Suppressor macrophage treated with lipopolysaccharide for 1 hour (primary cell): ENCODE measurements at regions not wholly inside any gene's neighbourhood (a gene's known extent, or its start where the extent isn't known, plus 50 kb on each side); places are given as distances from the start of the nearest gene placed in this dataset.
A peak's percentile ranks its signal among the peaks of the same experiment; 100 is the strongest.

ENCODE experiments used
- DNase-seq, 3 donors: peaks; one replicate each; pipeline ENCODE4 v3.0.0-alpha.2; 2020 to 2022

- no peak for DNase-seq
These were observed 138.0 kb upstream of the CPNE8 start for GRCh38 chr12:39043424-39043822.

- no peak for DNase-seq
These were observed 134.9 kb upstream of the CPNE8 start for GRCh38 chr12:39040275-39040674.

- DNase-seq = no peak
These were observed 131.7 kb upstream of the CPNE8 start for GRCh38 chr12:39037115-39037514.

- no peak for DNase-seq
These were observed 130.7 kb upstream of the CPNE8 start for GRCh38 chr12:39036105-39036504.

- DNase-seq = peak in 1 of 3 donors; percentile 4
These were observed 128.4 kb upstream of the CPNE8 start for GRCh38 chr12:39033782-39034181.

- no peak for DNase-seq
These were observed 127.1 kb upstream of the CPNE8 start for GRCh38 chr12:39032448-39032847.

- no peak for DNase-seq
These were observed 126.6 kb upstream of the CPNE8 start for GRCh38 chr12:39032034-39032433.

GRCh38 chr12:39028382-39028781 is 123.0 kb upstream of the CPNE8 start:
- no peak for DNase-seq

- DNase-seq = no peak
These were observed 107.5 kb upstream of the CPNE8 start for GRCh38 chr12:39012870-39013269.

GRCh38 chr12:39011166-39011565 is 105.8 kb upstream of the CPNE8 start:
- no peak for DNase-seq

- no peak for DNase-seq
These were observed 105.0 kb upstream of the CPNE8 start for GRCh38 chr12:39010406-39010805.

- DNase-seq = no peak
These were observed 102.2 kb upstream of the CPNE8 start for GRCh38 chr12:39007619-39008018.

- no peak for DNase-seq
These were observed 100.9 kb upstream of the CPNE8 start for GRCh38 chr12:39006286-39006685.

- no peak for DNase-seq
These were observed 100.3 kb upstream of the CPNE8 start for GRCh38 chr12:39005671-39006070.

GRCh38 chr12:39003541-39004155 is 98.3 kb upstream of the CPNE8 start:
- no peak for DNase-seq

- no peak for DNase-seq
These were observed 95.0 kb upstream of the CPNE8 start for GRCh38 chr12:39000370-39000769.

- no peak for DNase-seq
These were observed 93.6 kb upstream of the CPNE8 start for GRCh38 chr12:38998887-38999482.

GRCh38 chr12:38995249-38995648 is 89.9 kb upstream of the CPNE8 start:
- no peak for DNase-seq

GRCh38 chr12:38985961-38986360 is 80.6 kb upstream of the CPNE8 start:
- no peak for DNase-seq

GRCh38 chr12:38984388-38984787 is 79.0 kb upstream of the CPNE8 start:
- DNase-seq = no peak

GRCh38 chr12:38983117-38983571 is 77.8 kb upstream of the CPNE8 start:
- DNase-seq = no peak

GRCh38 chr12:38977132-38977531 is 71.7 kb upstream of the CPNE8 start:
- DNase-seq = no peak

- DNase-seq = no peak
These were observed 64.3 kb upstream of the CPNE8 start for GRCh38 chr12:38969706-38970105.

GRCh38 chr12:38961683-38962082 is 56.3 kb upstream of the CPNE8 start:
- DNase-seq = no peak

GRCh38 chr12:38961012-38961411 is 55.6 kb upstream of the CPNE8 start:
- DNase-seq = no peak
